Activated T-helper 1 cell treated with anti-CD3 and anti-CD28 coated beads, Interleukin-12 subunit alpha, Interleukin-12 subunit beta, Interleukin-2, Interleukin-4 antibody, amounts not matched to agents 30 ng/mL and 10 ng/mL and 1 ng/mL, durations not matched to agents 14 hours and 24 hours and 36 hours (primary cell): ENCODE measurements at regions not wholly inside any gene's neighbourhood (a gene's known extent, or its start where the extent isn't known, plus 50 kb on each side); places are given as distances from the start of the nearest gene placed in this dataset.
"Not testable (repeated sequence)": the region's sequence is repeated elsewhere in the genome, so short reads cannot be mapped to it uniquely, and the experiment has no call there.

Experiments used
- DNase-seq: peaks from one replicate; pipeline ENCODE4 v3.0.0; 2021; ENCODE audit warnings: low spot score
- H3K27ac Mint-ChIP-seq: one replicate; pipeline ENCODE4 v1.8.0; 2021; ENCODE audit warnings: mild to moderate bottlenecking, mixed read lengths
- H3K27me3 Mint-ChIP-seq: one replicate; pipeline ENCODE4 v1.8.0; 2022; ENCODE audit warnings: mild to moderate bottlenecking, moderate library complexity, mixed read lengths; ENCODE audit not compliant: insufficient read depth
- H3K36me3 Mint-ChIP-seq: one replicate; pipeline ENCODE4 v1.8.0; 2021; ENCODE audit warnings: low read depth, mixed read lengths
- H3K4me1 Mint-ChIP-seq: one replicate; pipeline ENCODE4 v1.8.0; 2021; ENCODE audit warnings: low read depth, mixed read lengths
- H3K4me3 Mint-ChIP-seq: one replicate; pipeline ENCODE4 v1.8.0; 2021; ENCODE audit warnings: mild to moderate bottlenecking, moderate library complexity, mixed read lengths
- H3K9me3 Mint-ChIP-seq: one replicate; pipeline ENCODE4 v1.8.0; 2021; ENCODE audit warnings: mixed read lengths
- intact Hi-C: fragments of 100-400 bp; cut with micrococcal nuclease; formaldehyde crosslinking; loops from one replicate; pipeline ENCODE4 v1.15.1; 2024

- no peak overlapping the region for H3K27ac Mint-ChIP-seq
- peaks cover 8% of the 10 kb centered on the region for H3K9me3 Mint-ChIP-seq
- H3K36me3 Mint-ChIP-seq: no peaks in the 10 kb centered on the region
- H3K4me3 Mint-ChIP-seq: no peak overlapping the region
- H3K4me1 Mint-ChIP-seq: no peaks in the 10 kb centered on the region
- no peaks in the 10 kb centered on the region for H3K27me3 Mint-ChIP-seq
- DNase-seq: no peak
- intact Hi-C loops: no loop called here
These were observed 459.0 kb upstream of the NR3C2 start for GRCh38 chr4:148901075-148901705.

GRCh38 chr4:148898139-148898538 is 455.9 kb upstream of the NR3C2 start:
- intact Hi-C loops, H3K4me3 Mint-ChIP-seq: not testable (repeated sequence)

GRCh38 chr4:148893095-148893494 is 450.9 kb upstream of the NR3C2 start:
- H3K27ac Mint-ChIP-seq: no peak overlapping the region
- no peak for DNase-seq
- intact Hi-C loops: no loop called here
- no peak overlapping the region for H3K4me3 Mint-ChIP-seq
- H3K4me1 Mint-ChIP-seq: no peaks in the 10 kb centered on the region
- peaks cover 1% of the 10 kb centered on the region for H3K27me3 Mint-ChIP-seq
- no peaks in the 10 kb centered on the region for H3K9me3 Mint-ChIP-seq
- no peaks in the 10 kb centered on the region for H3K36me3 Mint-ChIP-seq

More at GRCh38 chr4:148898139-148898538, 455.9 kb upstream of the NR3C2 start:
- not testable (repeated sequence) for H3K27ac Mint-ChIP-seq, H3K36me3 Mint-ChIP-seq, DNase-seq, H3K9me3 Mint-ChIP-seq, H3K4me1 Mint-ChIP-seq, H3K27me3 Mint-ChIP-seq

GRCh38 chr4:148883891-148884290 is 441.7 kb upstream of the NR3C2 start:
- Mint-ChIP-seq H3K36me3 (no peaks in the 10 kb centered on the region), H3K27me3 (peaks cover 1% of the 10 kb centered on the region), H3K4me1 (no peaks in the 10 kb centered on the region), H3K4me3 (no peak overlapping the region), H3K9me3 (no peaks in the 10 kb centered on the region), H3K27ac (no peak overlapping the region)
- no peak for DNase-seq
- intact Hi-C loops: no loop called here

- Mint-ChIP-seq H3K4me1 (no peaks in the 10 kb centered on the region), H3K27ac (no peak overlapping the region)
- no peak for DNase-seq
These were observed 441.2 kb upstream of the NR3C2 start for GRCh38 chr4:148883435-148883834.

GRCh38 chr4:148881860-148882643 is 439.8 kb upstream of the NR3C2 start:
- H3K27me3 Mint-ChIP-seq: no peaks in the 10 kb centered on the region
- no peak for DNase-seq
- intact Hi-C loops: no loop called here
- no peak overlapping the region for H3K27ac Mint-ChIP-seq
- no peaks in the 10 kb centered on the region for H3K4me1 Mint-ChIP-seq
- no peaks in the 10 kb centered on the region for H3K36me3 Mint-ChIP-seq
- no peaks in the 10 kb centered on the region for H3K9me3 Mint-ChIP-seq
- no peak overlapping the region for H3K4me3 Mint-ChIP-seq

More at GRCh38 chr4:148883435-148883834, 441.2 kb upstream of the NR3C2 start:
- H3K4me3 Mint-ChIP-seq: no peak overlapping the region
- intact Hi-C loops: no loop called here
- peaks cover 1% of the 10 kb centered on the region for H3K27me3 Mint-ChIP-seq
- no peaks in the 10 kb centered on the region for H3K9me3 Mint-ChIP-seq
- H3K36me3 Mint-ChIP-seq: no peaks in the 10 kb centered on the region

GRCh38 chr4:148874331-148874730 is 432.1 kb upstream of the NR3C2 start:
- DNase-seq: no peak
- intact Hi-C loops: no loop called here
- no peaks in the 10 kb centered on the region for H3K4me1 Mint-ChIP-seq
- H3K27me3 Mint-ChIP-seq: no peaks in the 10 kb centered on the region
- no peaks in the 10 kb centered on the region for H3K9me3 Mint-ChIP-seq
- no peak overlapping the region for H3K4me3 Mint-ChIP-seq
- H3K36me3 Mint-ChIP-seq: no peaks in the 10 kb centered on the region
- H3K27ac Mint-ChIP-seq: no peak overlapping the region

- Mint-ChIP-seq H3K36me3 (no peaks in the 10 kb centered on the region), H3K27ac (no peak overlapping the region), H3K4me3 (no peak overlapping the region), H3K9me3 (no peaks in the 10 kb centered on the region), H3K27me3 (no peaks in the 10 kb centered on the region), H3K4me1 (no peaks in the 10 kb centered on the region)
- no peak for DNase-seq
- intact Hi-C loops: no loop called here
These were observed 426.0 kb upstream of the NR3C2 start for GRCh38 chr4:148868191-148868590.

- Mint-ChIP-seq H3K27me3 (no peaks in the 10 kb centered on the region), H3K36me3 (no peaks in the 10 kb centered on the region), H3K4me3 (no peak overlapping the region), H3K27ac (no peak overlapping the region), H3K9me3 (no peaks in the 10 kb centered on the region), H3K4me1 (no peaks in the 10 kb centered on the region)
- DNase-seq: no peak
- intact Hi-C loops: no loop called here
These were observed 424.5 kb upstream of the NR3C2 start for GRCh38 chr4:148866666-148867065.

GRCh38 chr4:148857973-148858534 is 415.8 kb upstream of the NR3C2 start:
- no peaks in the 10 kb centered on the region for H3K4me1 Mint-ChIP-seq
- intact Hi-C loops: no loop called here
- H3K27ac Mint-ChIP-seq: no peak overlapping the region
- no peak overlapping the region for H3K4me3 Mint-ChIP-seq
- H3K9me3 Mint-ChIP-seq: no peaks in the 10 kb centered on the region
- no peaks in the 10 kb centered on the region for H3K36me3 Mint-ChIP-seq
- DNase-seq: no peak
- H3K27me3 Mint-ChIP-seq: no peaks in the 10 kb centered on the region

- Mint-ChIP-seq H3K27ac (no peak overlapping the region), H3K4me1 (no peaks in the 10 kb centered on the region), H3K9me3 (no peaks in the 10 kb centered on the region), H3K27me3 (no peaks in the 10 kb centered on the region), H3K4me3 (no peak overlapping the region), H3K36me3 (no peaks in the 10 kb centered on the region)
- intact Hi-C loops: no loop called here
- no peak for DNase-seq
These were observed 415.2 kb upstream of the NR3C2 start for GRCh38 chr4:148857239-148857972.

- Mint-ChIP-seq H3K36me3 (no peaks in the 10 kb centered on the region), H3K9me3 (no peaks in the 10 kb centered on the region), H3K27me3 (no peaks in the 10 kb centered on the region), H3K27ac (no peak overlapping the region), H3K4me3 (no peak overlapping the region), H3K4me1 (no peaks in the 10 kb centered on the region)
- DNase-seq: no peak
- intact Hi-C loops: no loop called here
These were observed 412.0 kb upstream of the NR3C2 start for GRCh38 chr4:148854203-148854602.
